ENCODE measurements at regions not wholly inside any gene's neighbourhood (a gene's known extent, or its start where the extent isn't known, plus 50 kb on each side); places are given as distances from the start of the nearest gene placed in this dataset.

DNA sequence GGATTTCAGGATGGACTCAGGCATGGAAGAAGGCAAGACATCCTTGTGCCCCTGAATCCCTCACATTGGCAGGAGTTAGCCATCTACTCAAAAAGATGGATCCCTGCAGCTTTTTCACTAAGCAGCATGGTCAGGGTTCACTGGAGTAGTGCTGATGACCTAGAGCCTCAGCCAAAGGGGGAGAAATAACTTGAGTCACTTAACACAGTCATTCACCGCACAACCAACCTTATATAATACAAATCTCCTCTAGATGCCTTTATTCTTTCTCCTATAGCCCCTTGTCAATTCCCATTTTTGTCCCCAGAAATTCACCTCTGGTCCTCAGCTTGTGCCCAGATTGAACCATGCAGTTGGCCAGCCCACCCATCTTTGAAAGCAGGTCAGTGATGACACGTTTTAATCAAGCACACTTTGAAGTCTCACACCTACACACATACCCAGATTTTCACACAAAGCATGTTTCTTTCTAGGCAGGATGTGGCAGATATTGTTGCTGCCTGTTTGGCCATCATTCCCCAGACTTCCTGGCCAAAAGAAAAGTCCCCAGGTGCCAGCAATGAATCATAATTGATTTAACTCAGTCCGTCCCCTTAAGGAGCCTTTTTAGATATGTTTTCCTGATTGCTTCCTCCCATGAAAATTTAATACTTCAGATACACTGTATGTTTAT, 84.2 kb downstream of the LBH start:
- no peak for DNase-seq (ENCODE audit: low read depth, low spot score)
- H3K9me3 ChIP-seq (ENCODE audit: control insufficient read depth, insufficient read depth, low read length), result no peaks in the 10 kb centered on the region
- POLR2A ChIA-PET, result no interaction called here
- CTCF ChIA-PET, result no interaction called here
- TF ChIP-seq CTCF (IDR thresholded peaks at IDR 0.05; ENCODE audit: low read depth, low read length), result no peak
- no peak overlapping the region for H3K4me3 ChIP-seq (ENCODE audit: low read depth, low read length)
- no peak overlapping the region for H3K27ac ChIP-seq (ENCODE audit: low read depth, low read length)
- H3K27me3 ChIP-seq (ENCODE audit: control insufficient read depth, insufficient read depth, low read length), result no peaks in the 10 kb centered on the region

DNA sequence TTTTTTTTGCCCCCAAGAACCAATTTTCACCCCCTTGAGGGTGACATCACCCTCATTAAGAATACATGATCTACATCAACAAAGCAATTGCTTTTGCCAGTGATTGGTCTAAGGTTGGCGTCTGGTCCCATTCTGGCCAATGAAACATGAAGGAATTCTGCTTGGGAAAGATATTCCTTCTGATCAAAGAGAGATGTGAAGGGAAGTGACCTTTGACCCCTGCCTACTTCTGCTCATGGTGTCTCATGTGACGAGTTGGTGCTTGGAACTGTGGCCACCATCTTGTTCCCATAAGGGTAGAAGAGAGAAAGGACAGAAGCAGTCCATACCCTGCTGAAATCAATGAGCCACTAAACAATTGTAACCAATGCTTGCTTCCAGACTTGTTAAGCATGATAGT, 85.1 kb downstream of the LBH start:
- Histone ChIP-seq H3K27me3 (ENCODE audit: control insufficient read depth, insufficient read depth, low read length) (no peaks in the 10 kb centered on the region), H3K9me3 (ENCODE audit: control insufficient read depth, insufficient read depth, low read length) (no peaks in the 10 kb centered on the region), H3K4me3 (ENCODE audit: low read depth, low read length) (no peak overlapping the region), H3K27ac (ENCODE audit: low read depth, low read length) (no peak overlapping the region)
- no peak for DNase-seq (ENCODE audit: low read depth, low spot score)
- CTCF ChIA-PET, result no interaction called here
- TF ChIP-seq CTCF (IDR thresholded peaks at IDR 0.05; ENCODE audit: low read depth, low read length), result no peak
- POLR2A ChIA-PET, result no interaction called here

- H3K9me3 ChIP-seq (ENCODE audit: control insufficient read depth, insufficient read depth, low read length), result no peaks in the 10 kb centered on the region
- no peak overlapping the region for H3K27ac ChIP-seq (ENCODE audit: low read depth, low read length)
- TF ChIP-seq CTCF (IDR thresholded peaks at IDR 0.05; ENCODE audit: low read depth, low read length), result no peak
- ChIA-PET POLR2A (no interaction called here), CTCF (no interaction called here)
- no peak overlapping the region for H3K4me3 ChIP-seq (ENCODE audit: low read depth, low read length)
- H3K27me3 ChIP-seq (ENCODE audit: control insufficient read depth, insufficient read depth, low read length), result no peaks in the 10 kb centered on the region
- DNase-seq (ENCODE audit: low read depth, low spot score), result no peak
Measured at GRCh38 chr2:30318987-30319782, 87.9 kb downstream of the LBH start.

DNA sequence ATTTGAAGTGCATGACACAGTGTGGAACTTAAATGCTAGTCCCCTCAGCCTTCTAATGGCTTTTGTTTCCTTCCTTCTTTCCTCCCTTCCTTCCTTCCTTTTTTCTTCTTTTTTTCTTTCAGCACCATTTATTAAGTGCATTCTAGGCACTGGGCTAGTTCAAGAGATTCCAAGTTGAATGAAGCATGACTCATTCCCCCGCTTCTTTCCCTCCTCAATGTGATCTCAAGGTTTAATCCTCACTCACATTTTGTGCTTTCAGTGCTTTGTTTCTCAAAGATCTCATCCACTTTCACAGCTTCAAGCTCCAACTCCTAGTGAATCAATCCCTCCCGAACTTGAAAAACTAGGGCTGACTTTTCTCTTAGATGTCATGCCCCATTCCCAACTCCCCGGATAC, 90.1 kb downstream of the LBH start:
- ChIA-PET CTCF (no interaction called here), POLR2A (no interaction called here)
- no peaks in the 10 kb centered on the region for H3K9me3 ChIP-seq (ENCODE audit: control insufficient read depth, insufficient read depth, low read length)
- H3K4me3 ChIP-seq (ENCODE audit: low read depth, low read length), result no peak overlapping the region
- TF ChIP-seq CTCF (IDR thresholded peaks at IDR 0.05; ENCODE audit: low read depth, low read length), result no peak
- no peaks in the 10 kb centered on the region for H3K27me3 ChIP-seq (ENCODE audit: control insufficient read depth, insufficient read depth, low read length)
- H3K27ac ChIP-seq (ENCODE audit: low read depth, low read length), result no peak overlapping the region
- DNase-seq (ENCODE audit: low read depth, low spot score), result peak; percentile 10

- no peak for TF ChIP-seq CTCF (IDR thresholded peaks at IDR 0.05; ENCODE audit: low read depth, low read length)
- Histone ChIP-seq H3K27me3 (ENCODE audit: control insufficient read depth, insufficient read depth, low read length) (no peaks in the 10 kb centered on the region), H3K4me3 (ENCODE audit: low read depth, low read length) (no peak overlapping the region), H3K27ac (ENCODE audit: low read depth, low read length) (no peak overlapping the region), H3K9me3 (ENCODE audit: control insufficient read depth, insufficient read depth, low read length) (no peaks in the 10 kb centered on the region)
- DNase-seq (ENCODE audit: low read depth, low spot score), result no peak
- POLR2A ChIA-PET, result no interaction called here
- CTCF ChIA-PET, result interaction anchor here (1.3 kb wide), 1 partner anchor 388 kb away, joined by 3 read pairs; no protein-coding TSS in a partner anchor
Measured at GRCh38 chr2:30323499-30323898, 92.2 kb downstream of the LBH start.
